ENCODE measurements at regions not wholly inside any gene's neighbourhood (a gene's known extent, or its start where the extent isn't known, plus 50 kb on each side); places are given as distances from the start of the nearest gene placed in this dataset.

DNA sequence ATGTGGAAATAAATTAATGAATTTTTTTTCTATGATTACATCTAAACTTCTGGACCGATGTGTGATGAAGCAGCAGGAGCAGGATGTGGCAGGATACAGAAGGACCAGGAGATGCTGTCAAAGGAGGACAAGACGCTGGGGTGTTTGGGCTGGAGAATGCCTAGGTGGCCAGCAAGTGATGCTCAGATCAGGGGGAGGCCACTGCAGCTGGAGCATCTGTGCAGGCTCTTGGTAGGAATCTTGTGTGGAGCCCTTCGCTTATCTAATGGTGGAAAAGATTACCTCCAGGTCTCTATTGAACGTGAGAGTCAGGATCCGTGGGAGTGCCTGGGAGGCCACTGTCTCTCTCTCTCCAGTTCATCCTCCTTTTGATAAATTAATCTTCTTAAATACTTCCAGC is 79.8 kb downstream of the MRPL36 start:
- TF ChIP-seq CTCF (IDR thresholded peaks at IDR 0.05) (no peak), POLR2AphosphoS5 (IDR thresholded peaks at IDR 0.05; ENCODE audit: low read depth, low read length) (no peak), CHD2 (IDR thresholded peaks at IDR 0.05; ENCODE audit: low read length, partially characterized antibody) (no peak), IRF3 (IDR thresholded peaks at IDR 0.05; ENCODE audit: low read depth, low read length) (no peak), RXRA (IDR thresholded peaks at IDR 0.05; ENCODE audit: borderline replicate concordance, low read depth) (no peak), PBX3 (IDR thresholded peaks at IDR 0.05) (no peak), GABPA (IDR thresholded peaks at IDR 0.05; ENCODE audit: low read depth) (no peak), TCF12 (IDR thresholded peaks at IDR 0.05) (no peak), EP300 (IDR thresholded peaks at IDR 0.05; ENCODE audit: borderline replicate concordance in 1 of 2, low read depth in 1 of 2, low read length in 1 of 2) (no peak), JUND (IDR thresholded peaks at IDR 0.05) (no peak), SMC3 (IDR thresholded peaks at IDR 0.05; ENCODE audit: low read depth, low read length) (no peak), FOXM1 (IDR thresholded peaks at IDR 0.05; ENCODE audit: low read depth) (no peak)
- TF ChIP-seq, protein P1, sequence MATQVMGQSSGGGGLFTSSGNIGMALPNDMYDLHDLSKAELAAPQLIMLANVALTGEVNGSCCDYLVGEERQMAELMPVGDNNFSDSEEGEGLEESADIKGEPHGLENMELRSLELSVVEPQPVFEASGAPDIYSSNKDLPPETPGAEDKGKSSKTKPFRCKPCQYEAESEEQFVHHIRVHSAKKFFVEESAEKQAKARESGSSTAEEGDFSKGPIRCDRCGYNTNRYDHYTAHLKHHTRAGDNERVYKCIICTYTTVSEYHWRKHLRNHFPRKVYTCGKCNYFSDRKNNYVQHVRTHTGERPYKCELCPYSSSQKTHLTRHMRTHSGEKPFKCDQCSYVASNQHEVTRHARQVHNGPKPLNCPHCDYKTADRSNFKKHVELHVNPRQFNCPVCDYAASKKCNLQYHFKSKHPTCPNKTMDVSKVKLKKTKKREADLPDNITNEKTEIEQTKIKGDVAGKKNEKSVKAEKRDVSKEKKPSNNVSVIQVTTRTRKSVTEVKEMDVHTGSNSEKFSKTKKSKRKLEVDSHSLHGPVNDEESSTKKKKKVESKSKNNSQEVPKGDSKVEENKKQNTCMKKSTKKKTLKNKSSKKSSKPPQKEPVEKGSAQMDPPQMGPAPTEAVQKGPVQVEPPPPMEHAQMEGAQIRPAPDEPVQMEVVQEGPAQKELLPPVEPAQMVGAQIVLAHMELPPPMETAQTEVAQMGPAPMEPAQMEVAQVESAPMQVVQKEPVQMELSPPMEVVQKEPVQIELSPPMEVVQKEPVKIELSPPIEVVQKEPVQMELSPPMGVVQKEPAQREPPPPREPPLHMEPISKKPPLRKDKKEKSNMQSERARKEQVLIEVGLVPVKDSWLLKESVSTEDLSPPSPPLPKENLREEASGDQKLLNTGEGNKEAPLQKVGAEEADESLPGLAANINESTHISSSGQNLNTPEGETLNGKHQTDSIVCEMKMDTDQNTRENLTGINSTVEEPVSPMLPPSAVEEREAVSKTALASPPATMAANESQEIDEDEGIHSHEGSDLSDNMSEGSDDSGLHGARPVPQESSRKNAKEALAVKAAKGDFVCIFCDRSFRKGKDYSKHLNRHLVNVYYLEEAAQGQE (IDR thresholded peaks at IDR 0.05; ENCODE audit: low read depth, low read length) = no peak
